Activated CD4-positive, alpha-beta T cell treated with anti-CD3 and anti-CD28 coated beads for 4 hours (primary cell): ENCODE measurements at regions not wholly inside any gene's neighbourhood (a gene's known extent, or its start where the extent isn't known, plus 50 kb on each side); places are given as distances from the start of the nearest gene placed in this dataset.

Source experiments
- DNase-seq, 2 donors: peaks; one replicate each; pipeline ENCODE4 v3.0.0-alpha.2; 2020

DNA sequence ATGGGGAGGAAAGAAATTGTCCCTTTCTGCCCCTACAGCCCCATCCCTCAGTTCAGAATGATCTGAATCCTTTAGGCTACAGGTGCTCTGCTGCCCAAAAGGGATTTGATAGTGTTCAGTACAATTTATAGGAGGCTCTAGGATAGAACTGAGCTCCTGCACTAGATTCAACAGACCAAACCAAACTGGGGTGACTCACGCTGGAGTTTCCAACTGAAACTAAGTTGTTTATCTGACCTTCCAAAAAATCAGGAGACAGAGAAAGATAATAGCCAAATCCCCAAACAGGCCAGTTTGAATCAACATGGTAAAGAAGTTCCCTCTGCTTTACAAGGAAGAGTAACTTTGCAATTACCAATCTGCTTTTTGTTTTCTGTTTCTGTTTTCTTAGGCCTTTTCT is 72.7 kb upstream of the MBOAT2 start:
- DNase-seq: no peak

DNA sequence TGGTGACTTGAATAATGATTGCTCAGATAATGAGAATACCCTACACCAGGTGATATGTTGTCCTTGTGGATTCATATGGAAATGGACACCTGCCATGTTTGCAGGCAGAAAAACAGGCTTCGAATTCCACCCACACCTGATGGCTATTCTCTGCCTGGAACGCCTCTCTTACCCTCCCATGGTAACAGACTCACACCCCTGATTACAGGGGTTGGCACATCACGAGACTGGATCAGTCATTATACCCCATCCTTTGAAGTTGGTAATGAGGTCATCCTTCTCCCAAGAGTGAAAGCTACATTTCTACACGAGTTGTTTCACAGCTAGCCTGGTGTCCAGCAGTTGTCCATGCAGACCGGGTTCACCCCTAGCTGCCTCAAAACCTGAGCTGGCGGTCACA is 71.4 kb upstream of the MBOAT2 start:
- DNase-seq: no peak

DNA sequence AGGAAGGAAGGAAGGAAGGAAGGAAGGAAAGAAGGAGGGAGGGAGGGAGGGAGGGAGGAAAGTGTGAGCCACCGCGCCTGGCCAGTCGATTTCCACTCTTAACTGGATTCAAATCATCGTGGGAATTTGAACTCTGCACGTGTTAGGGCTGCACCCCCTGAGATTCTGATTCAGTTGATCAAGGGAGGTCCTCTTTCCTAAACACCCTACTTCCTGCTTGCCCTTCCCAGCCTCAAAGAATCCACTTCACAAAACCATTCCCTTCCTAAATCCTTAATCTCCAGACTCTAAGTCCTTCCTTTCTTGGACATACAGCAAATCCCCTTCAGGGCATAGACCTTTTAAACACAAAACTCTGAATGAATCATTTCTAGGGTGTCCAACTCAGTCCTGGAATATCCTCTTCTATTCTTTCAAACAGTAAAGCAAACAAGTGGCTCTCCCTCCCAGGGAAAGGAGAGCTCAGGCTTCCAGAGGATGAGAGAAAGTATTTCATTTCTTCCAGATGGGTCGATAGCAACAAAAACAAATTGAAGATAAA is 68.2 kb upstream of the MBOAT2 start:
- DNase-seq: no peak

DNA sequence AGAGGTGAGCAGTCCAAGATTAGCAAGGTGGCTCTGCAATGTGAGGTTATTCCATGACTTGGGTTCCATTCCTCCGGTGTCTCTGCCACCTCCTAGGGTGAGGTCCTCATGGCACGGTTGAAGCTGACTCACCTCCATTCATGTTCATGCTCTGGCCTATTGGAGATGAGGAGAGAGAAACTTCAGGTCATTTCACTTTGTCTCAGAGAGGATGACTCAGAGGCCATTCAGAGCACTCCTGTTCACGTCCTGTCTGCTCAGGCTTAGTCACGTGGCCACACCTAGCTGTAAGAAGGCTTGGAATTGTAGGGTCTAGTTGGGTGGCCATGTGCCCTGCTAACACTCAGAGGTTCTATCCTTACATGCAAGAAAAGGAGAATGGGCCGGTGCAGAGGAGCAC is 67.5 kb upstream of the MBOAT2 start:
- DNase-seq: no peak

DNA sequence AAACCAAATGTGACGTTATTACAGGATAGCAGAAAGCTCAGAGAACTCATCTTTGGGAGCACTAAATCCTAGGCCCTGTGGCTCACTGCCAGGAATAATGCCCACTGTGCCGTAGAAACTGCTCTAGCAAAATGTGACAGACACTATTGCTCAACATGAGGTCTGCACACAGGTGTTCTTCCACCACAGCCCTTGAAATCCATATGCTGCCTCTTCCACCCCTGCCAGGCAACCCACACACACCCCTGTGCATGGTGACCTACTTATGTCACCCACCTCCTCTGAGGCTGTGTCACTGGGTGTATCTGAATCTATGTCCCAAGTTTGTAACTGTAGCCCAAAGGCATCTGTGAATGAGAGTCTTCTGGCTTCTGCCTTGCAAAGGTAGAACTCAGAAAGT is 66.1 kb upstream of the MBOAT2 start:
- DNase-seq: no peak

DNA sequence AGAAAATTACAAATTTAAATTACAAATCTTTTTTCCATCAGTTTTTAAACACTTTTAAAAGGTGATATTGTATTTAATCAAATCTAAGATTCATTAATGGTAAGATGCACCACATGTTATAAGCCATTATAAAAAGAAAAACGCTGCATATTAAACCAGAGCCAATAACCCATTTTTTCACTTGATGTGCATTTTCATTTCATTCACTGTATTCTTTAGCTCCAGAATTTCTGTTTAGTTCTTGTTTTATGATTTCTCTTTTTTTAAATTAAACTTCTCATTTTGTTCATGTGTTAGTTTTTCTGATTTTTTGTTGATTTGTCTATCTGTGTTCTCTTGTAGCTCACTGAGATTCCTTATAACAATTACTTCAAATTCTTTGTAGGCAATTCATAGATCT is 62.4 kb upstream of the MBOAT2 start:
- no peak for DNase-seq

DNA sequence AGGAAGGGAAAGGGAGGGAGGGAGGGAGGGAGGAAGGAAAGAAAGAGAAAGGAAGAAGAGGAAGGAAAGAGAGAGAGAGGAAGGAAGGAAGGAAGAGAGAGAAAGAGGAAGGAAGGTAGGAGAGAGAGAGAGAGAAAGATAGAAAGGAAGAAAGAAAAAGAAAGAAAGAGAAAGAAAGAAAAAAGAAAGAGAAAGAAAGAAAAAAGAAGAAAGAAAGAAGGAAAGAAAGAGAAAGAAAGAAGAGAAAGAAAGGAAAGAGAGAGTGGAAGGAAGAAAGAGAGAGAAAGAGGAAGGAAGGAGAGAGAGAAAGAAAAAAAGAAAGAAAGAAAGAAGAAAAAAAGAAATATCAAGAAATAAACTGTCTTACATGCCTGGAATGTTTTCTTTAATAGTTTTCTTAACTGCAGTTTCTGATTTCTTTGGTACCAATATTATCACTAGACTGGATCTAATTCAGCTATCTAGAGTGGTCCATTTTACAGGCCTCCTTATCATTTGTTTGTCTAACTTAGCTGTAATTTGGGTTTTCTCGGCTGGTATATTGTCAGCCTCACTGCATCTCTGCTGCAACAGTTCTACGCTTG is 59.6 kb upstream of the MBOAT2 start:
- DNase-seq: no peak

DNA sequence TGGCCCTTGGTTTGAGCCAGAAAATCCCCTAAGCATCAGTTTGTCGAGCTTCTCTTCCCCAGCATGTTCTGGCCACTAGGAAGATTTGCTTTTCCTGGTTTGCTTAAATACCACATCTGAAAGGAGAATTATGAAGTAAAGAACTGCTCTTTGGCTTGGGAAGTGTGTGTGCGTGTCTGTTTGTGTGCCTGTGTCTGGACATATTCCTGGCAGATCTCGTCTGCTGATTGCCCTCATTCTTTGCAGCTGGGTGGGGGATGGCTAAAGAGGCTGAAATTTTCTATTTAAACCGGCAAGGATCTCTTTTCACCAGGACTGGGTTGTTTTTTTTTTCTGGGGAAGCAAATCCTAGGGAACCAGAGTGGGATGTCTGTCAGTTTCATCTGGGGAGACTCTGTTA is 57.3 kb upstream of the MBOAT2 start:
- DNase-seq: no peak

DNA sequence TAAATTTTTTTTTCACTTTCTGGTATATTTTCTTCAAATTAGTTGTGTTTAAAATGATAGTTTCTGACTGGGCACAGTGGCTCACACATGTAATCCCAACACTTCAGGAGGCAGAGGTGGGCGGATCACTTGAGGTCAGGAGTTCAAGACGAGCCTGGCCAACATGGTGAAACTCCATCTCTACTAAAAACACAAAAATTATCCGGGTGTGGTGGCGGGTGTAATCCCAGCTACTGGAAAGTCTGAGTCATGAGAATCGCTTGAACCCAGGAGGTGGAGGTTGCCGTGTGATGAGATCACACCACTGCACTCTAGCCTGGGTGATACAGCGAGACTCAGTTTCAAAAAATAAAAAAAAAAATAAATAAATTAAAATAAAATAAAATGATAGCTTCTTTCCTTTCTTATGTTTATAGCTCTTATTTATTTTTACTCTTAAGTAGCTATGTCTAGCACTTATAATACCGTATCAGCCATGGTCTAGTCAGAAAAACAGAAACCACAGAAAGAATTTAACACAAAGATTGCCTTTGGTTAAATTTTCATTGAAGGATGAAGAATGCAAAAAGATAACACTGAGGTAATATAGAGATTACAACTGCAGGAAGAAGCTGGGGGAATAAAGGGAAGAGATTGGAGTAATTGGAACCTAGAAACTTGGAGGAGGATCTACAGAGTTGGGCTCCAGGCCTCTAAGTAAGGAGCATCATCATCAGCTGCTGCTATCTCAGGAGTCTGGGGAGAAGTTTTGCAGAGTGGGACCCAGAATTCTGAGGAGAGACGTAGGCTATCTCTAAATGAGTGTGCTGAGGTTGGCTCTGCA is 54.7 kb upstream of the MBOAT2 start:
- no peak for DNase-seq

DNA sequence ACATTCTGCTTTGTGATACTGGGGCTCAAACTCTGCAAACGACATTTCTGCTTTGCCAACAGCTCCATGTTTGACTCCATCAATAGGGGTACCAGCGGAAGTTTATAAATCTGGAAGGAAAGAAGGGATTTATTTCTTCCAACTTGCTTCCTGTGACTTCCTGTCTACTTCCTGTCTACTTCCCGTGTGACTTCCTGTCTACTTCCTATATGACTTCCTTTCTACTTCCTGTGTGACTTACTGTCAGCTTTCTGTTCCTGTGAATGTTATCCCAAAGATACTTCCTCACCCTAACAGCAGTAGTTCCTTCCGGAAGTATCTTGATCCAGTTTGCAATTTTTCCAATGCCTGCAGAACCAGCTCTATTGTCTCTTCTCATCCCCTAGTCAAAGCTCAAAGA is 52.0 kb upstream of the MBOAT2 start:
- no peak for DNase-seq

DNA sequence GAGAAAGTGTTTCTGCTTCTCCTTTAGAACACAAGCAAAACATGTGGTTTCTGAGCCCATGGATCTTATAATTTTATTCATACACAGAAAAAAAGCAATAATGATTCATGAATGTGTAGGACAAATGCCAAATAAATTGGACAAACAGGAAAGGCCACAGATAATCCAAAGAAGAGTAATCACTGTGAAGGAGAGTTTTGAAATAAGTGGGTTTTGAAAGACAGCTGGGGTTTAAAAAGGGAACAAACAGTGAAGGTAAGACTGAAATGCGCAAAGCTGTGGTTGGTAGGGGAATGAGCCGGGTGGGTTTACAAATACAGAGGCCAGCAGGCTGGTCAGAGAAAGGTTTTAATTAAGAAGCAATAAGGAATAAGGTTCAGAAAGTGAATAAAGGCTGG is 50.0 kb upstream of the MBOAT2 start:
- no peak for DNase-seq
